BJ (cell line): ENCODE measurements at regions not wholly inside any gene's neighbourhood (a gene's known extent, or its start where the extent isn't known, plus 50 kb on each side); places are given as distances from the start of the nearest gene placed in this dataset.

ENCODE experiments used
- CTCF ChIA-PET: fragments of 350-600 bp; formaldehyde crosslinking; extraction: SDS; loops from one replicate; lab custom pipeline; 2021; ENCODE audit warnings: antibody characterized with exemption, inconsistent platforms; lab: Yijun Ruan, JAX
- POLR2A ChIA-PET: fragments of 300-600 bp; sonication (Branson Sonifier 250); formaldehyde crosslinking; extraction: SDS; loops from one replicate; lab custom pipeline; 2021; ENCODE audit warnings: antibody characterized with exemption; lab: Charles Lee
- DNase-seq: peaks from one replicate; pipeline ENCODE4 v3.0.0-alpha.2; 2011; ENCODE audit warnings: low read depth
- H3K27me3 ChIP-seq: 2 replicates; pipeline ENCODE4 v1.6.0; 2011; ENCODE audit warnings: low read length; ENCODE audit not compliant: control insufficient read depth, insufficient read depth
- H3K36me3 ChIP-seq: 2 replicates; pipeline ENCODE4 v1.5.1; 2011; ENCODE audit warnings: low read length; ENCODE audit not compliant: control insufficient read depth, insufficient read depth
- H3K4me3 ChIP-seq: 2 replicates; pipeline ENCODE4 v1.5.1; 2011; ENCODE audit warnings: low read depth, mild to moderate bottlenecking, control low read depth, low read length
- TF ChIP-seq, protein P1 (sequence below): IDR thresholded peaks from 2 replicates; pipeline ENCODE4 v1.5.1; 2011; ENCODE audit warnings: low read depth, mild to moderate bottlenecking, control low read depth, inconsistent platforms, low read length, moderate library complexity; ENCODE audit not compliant: insufficient read depth

DNA sequence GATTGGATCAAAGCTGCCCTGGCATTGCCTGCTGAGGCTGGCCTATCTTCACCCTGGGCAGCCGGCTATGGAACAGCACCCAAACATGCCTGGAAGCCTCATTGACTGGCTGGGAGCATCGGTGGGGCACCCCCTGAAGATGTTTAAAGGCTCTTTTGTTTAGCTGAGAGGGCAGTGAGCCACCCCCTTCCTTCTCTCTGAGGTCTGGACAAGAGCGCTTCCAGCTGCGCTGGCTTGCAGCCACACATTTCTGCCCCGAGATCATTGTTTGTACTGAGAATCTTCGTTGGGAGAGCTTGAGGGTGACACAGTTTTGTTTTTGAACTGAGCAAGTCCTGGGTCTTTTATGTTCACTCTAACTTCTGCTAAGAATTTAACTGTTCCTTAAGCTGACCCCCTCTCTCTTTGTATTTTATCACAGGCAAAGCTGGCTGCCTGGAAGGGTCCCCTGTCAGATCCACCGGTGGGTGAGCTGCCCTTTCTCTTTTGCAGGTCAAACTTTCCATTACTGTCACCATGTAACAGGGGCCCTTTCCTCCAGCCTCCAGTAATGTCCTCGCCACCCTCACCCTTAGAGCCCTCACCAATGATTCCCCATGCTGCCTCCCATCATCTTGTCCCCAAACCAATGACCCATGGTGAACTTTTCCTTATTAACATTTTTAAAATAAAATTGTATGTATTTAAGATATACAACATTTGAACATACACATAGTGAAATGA, 212.2 kb downstream of the KIF26A start:
- ChIA-PET CTCF (no interaction called here), POLR2A (no interaction called here)
- TF ChIP-seq, protein P1, sequence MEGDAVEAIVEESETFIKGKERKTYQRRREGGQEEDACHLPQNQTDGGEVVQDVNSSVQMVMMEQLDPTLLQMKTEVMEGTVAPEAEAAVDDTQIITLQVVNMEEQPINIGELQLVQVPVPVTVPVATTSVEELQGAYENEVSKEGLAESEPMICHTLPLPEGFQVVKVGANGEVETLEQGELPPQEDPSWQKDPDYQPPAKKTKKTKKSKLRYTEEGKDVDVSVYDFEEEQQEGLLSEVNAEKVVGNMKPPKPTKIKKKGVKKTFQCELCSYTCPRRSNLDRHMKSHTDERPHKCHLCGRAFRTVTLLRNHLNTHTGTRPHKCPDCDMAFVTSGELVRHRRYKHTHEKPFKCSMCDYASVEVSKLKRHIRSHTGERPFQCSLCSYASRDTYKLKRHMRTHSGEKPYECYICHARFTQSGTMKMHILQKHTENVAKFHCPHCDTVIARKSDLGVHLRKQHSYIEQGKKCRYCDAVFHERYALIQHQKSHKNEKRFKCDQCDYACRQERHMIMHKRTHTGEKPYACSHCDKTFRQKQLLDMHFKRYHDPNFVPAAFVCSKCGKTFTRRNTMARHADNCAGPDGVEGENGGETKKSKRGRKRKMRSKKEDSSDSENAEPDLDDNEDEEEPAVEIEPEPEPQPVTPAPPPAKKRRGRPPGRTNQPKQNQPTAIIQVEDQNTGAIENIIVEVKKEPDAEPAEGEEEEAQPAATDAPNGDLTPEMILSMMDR = no peak
- no peaks in the 10 kb centered on the region for H3K27me3 ChIP-seq
- no peaks in the 10 kb centered on the region for H3K36me3 ChIP-seq
- H3K4me3 ChIP-seq = no peak overlapping the region
- no peak for DNase-seq

DNA sequence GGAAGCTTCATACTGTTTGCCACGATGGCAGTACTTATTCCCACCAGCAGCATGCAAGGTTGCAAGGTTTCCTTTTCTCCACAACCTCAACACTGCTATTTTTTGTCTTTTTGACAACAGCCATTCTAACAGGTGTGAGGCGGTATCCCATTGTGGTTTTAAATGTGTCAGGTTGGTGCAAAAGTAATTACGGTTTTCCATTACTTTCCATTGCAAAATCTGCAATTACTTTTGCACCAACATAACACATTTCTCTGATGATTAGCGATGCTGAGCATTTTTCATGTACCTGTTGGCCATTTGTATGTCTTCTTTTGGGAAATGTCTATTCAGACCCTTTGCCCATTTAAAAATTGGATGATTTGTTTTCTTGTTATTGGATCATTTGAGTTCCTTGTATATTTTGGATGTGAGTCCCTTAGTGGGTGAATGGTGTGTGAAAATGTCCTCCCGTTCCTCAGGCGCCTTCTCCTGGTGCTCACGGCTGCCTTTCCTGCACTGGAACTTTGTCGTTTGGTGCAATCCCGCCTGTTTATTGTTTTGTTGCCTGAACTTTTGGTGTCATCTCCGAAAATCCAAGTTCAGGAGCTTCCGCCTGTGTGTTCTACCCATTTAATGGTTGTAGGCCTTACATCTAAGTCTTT, 213.6 kb downstream of the KIF26A start:
- Histone ChIP-seq H3K27me3 (no peaks in the 10 kb centered on the region), H3K4me3 (no peak overlapping the region), H3K36me3 (no peaks in the 10 kb centered on the region)
- DNase-seq = no peak
- ChIA-PET CTCF (no interaction called here), POLR2A (no interaction called here)
- TF ChIP-seq, protein P1 = no peak

DNA sequence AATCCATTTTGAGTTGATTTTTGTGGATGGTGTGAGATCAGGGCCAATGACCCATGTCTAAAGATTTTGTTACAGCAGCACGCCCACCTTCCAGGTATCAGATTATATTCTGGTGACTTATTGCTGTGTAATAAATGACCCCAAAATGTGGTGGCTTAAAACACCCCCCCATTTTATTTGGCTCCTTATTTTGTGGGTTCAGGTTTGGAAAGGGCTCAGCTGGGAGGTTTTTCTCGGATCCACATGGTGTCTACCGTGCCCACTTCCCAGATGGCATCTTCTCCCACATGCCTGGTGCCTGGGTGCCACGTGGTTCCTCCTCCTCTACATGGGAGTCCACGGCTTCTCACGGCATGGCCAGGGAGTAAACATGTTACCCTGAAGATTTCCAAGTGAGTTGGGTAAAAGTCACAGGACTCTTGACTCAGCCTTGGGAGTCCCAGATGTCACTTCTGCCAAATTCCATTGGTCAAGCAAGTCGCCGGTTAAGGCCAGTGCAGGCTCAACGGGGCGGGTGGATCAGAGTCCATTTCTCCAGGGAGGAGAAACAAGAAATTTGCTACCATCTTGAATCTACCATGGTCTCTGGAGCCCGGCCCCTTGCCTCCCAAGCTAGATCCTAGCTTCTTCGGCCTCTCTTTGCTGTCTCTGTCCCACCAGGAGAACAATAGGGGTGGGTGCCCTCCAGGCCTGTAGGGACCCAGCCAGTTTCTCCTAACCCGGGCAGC, 214.3 kb downstream of the KIF26A start:
- TF ChIP-seq, protein P1 = no peak
- H3K27me3 ChIP-seq = no peaks in the 10 kb centered on the region
- CTCF ChIA-PET = no interaction called here
- no peaks in the 10 kb centered on the region for H3K36me3 ChIP-seq
- POLR2A ChIA-PET = no interaction called here
- no peak overlapping the region for H3K4me3 ChIP-seq
- no peak for DNase-seq

DNA sequence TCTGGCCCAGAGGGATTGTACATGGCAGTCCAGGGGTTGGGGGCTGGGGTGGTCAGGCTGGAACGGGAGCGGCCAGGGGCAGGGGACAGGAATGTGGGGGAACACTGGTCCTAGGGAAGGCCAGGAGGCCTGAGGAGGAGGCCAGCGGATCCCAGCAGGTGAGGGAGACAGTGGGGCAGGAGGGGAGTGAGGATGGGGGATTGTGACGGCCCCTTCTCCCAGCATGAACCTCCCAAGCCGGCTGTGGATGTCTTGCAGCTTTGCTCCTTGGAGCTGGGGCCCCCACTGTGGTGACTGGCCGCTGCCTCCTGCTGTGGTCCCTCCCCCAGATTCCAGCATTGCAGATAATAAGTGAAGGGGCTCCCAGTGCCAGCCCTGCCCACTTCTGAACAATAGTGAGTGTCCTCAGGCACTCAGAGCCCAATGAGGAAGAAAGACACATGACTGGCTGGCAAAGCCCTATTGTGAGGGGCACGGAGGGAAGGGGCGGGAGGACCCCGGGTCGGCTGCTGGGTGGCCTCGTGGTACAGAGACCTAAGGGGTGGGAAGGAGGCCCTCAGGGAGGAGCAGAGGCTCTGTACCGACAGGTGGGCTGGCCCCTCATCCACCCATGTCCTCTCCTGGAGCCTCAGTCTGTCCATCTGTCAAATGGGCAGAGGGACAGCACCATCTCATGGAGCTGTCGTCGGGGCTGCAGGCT, 215.0 kb downstream of the KIF26A start:
- POLR2A ChIA-PET = no interaction called here
- H3K4me3 ChIP-seq = no peak overlapping the region

More for the DNA sequence above, 215.0 kb downstream of the KIF26A start:
- no peak for DNase-seq
- TF ChIP-seq, protein P1 = no peak
- H3K27me3 ChIP-seq = no peaks in the 10 kb centered on the region
- CTCF ChIA-PET = no interaction called here
- H3K36me3 ChIP-seq = no peaks in the 10 kb centered on the region
